Cardiac muscle cell (in vitro differentiated cells and primary cell): ENCODE measurements at regions not wholly inside any gene's neighbourhood (a gene's known extent, or its start where the extent isn't known, plus 50 kb on each side); places are given as distances from the start of the nearest gene placed in this dataset.

ENCODE experiments used
- DNase-seq, 2 donors: peaks; one replicate each; pipeline versions ENCODE4 v3.0.0 to v3.0.0-alpha.2; 2010 to 2017; ENCODE audit warnings: low read depth in 1 of 2, low spot score in 1 of 2
- H3K27ac ChIP-seq: fragments of 200-600 bp; sonication (generic); 2 replicates; pipeline ENCODE4 v1.5.1; 2016
- H3K27me3 ChIP-seq: fragments of 200-600 bp; sonication (generic); 2 replicates; pipeline ENCODE4 v1.6.0; 2016; ENCODE audit warnings: control low read depth
- H3K36me3 ChIP-seq: fragments of 200-600 bp; sonication (generic); 2 replicates; pipeline ENCODE4 v1.5.1; 2016; ENCODE audit warnings: control low read depth
- H3K4me1 ChIP-seq: fragments of 200-600 bp; sonication (generic); 2 replicates; pipeline ENCODE4 v1.8.1; 2017; ENCODE audit warnings: low read depth, mild to moderate bottlenecking, mixed run types
- H3K4me3 ChIP-seq: fragments of 200-600 bp; sonication (generic); 2 replicates; pipeline ENCODE4 v1.5.1; 2016; ENCODE audit warnings: mild to moderate bottlenecking
- H3K9me3 ChIP-seq: fragments of 200-600 bp; sonication (generic); 2 replicates; pipeline ENCODE4 v1.5.1; 2017; ENCODE audit warnings: low read depth, mild to moderate bottlenecking, control low read depth
- TF ChIP-seq, protein P1 (sequence below): IDR thresholded peaks from 2 replicates; pipeline ENCODE4 v1.5.1; 2012; ENCODE audit warnings: low read depth, mild to moderate bottlenecking, low read length

DNA sequence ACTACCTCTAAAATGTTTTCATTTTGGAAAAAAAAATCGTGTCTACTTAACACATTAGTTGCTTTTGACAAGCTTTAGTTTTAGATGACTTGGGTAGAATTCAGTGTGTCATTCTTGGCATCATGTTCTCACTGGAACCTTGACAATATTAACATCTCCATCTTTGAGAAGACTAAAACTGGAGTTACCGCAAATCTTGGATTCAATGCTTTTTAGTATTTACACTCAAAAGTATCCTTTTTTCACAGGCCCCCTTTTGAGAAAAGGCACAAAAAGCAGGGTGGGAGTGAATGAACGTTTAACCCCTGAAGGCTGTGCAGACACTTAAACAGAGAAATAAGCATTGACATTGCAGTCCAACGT is 549.1 kb downstream of the CSNK1G3 start:
- Histone ChIP-seq H3K36me3 (no peaks in the 10 kb centered on the region), H3K9me3 (no peaks in the 10 kb centered on the region), H3K27me3 (no peaks in the 10 kb centered on the region), H3K4me1 (peaks cover 18% of the 10 kb centered on the region), H3K4me3 (no peak overlapping the region), H3K27ac (no peak overlapping the region)
- DNase-seq, result no peak
- TF ChIP-seq, protein P1, sequence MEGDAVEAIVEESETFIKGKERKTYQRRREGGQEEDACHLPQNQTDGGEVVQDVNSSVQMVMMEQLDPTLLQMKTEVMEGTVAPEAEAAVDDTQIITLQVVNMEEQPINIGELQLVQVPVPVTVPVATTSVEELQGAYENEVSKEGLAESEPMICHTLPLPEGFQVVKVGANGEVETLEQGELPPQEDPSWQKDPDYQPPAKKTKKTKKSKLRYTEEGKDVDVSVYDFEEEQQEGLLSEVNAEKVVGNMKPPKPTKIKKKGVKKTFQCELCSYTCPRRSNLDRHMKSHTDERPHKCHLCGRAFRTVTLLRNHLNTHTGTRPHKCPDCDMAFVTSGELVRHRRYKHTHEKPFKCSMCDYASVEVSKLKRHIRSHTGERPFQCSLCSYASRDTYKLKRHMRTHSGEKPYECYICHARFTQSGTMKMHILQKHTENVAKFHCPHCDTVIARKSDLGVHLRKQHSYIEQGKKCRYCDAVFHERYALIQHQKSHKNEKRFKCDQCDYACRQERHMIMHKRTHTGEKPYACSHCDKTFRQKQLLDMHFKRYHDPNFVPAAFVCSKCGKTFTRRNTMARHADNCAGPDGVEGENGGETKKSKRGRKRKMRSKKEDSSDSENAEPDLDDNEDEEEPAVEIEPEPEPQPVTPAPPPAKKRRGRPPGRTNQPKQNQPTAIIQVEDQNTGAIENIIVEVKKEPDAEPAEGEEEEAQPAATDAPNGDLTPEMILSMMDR, result no peak

DNA sequence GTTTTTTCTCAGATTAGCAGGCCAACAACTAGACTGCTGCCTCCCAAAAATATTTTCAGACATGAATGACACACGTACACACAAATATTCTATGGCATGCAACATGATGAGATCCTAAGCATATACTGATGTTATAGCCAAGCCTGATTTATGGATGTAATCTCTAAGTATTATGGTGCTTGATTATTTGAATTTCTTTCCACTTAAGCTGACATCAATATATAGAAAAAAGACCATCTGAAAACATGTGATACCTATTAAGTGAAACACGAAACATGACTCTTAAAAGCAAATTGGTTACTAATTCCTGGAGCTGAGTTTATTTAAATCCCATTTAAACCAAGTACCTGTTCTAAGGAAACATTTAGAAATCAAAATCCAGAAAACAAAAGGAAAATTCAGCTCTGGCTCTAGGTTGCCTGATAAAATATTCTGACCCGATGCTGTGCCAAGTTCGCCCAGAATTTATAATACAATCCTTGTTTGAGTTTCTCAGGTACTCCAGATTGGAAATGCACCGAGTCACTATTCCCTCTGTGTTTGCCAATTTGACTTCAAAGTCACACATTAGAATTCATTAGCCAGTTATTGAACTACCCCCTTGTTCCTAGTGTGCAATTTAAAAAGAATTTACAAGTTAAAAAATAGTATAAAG is 548.6 kb downstream of the CSNK1G3 start:
- no peaks in the 10 kb centered on the region for H3K9me3 ChIP-seq
- peaks cover 18% of the 10 kb centered on the region for H3K4me1 ChIP-seq
- H3K4me3 ChIP-seq, result no peak overlapping the region
- no peak overlapping the region for H3K27ac ChIP-seq
- H3K27me3 ChIP-seq, result no peaks in the 10 kb centered on the region
- TF ChIP-seq, protein P1, result no peak
- no peaks in the 10 kb centered on the region for H3K36me3 ChIP-seq
- no peak for DNase-seq

DNA sequence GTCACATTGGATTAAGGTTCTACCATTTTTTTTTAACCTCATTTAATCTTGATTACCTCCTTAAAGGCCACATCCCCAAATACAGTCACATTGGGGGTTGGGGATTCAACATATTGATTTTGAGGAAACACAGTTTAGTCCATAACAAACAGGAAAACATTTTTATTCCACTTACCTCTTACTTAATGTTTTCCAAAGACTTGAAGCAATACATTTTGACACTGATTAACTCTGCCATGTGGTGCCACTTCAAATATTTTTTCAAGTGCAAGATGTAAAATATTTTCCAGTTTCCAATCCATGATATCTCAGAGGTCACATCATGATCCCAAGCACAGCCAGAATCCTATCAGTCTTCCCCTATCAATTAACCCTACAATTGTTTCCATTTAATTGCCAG is 548.0 kb downstream of the CSNK1G3 start:
- Histone ChIP-seq H3K4me3 (no peak overlapping the region), H3K4me1 (peaks cover 18% of the 10 kb centered on the region), H3K36me3 (no peaks in the 10 kb centered on the region), H3K27me3 (no peaks in the 10 kb centered on the region), H3K9me3 (no peaks in the 10 kb centered on the region), H3K27ac (no peak overlapping the region)
- DNase-seq, result no peak
- TF ChIP-seq, protein P1, result no peak

DNA sequence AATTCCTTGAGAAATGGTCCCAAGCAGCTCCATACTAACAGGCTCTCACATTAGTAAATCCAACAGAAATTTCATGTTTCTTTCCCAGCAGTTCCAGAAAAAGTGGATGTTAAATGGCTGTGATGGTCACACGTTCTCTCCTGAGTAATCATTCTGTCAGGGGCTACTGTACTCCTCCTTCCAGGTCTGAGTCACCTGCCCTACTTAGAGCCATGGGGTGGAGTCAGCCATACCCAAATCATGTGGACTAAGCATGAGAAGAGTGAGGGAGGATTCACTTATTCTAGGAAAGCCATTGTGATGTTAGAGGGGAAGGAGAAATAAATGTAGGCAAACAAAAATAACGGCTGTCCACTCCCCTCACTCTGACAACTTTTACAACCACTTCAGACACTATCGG is 547.2 kb downstream of the CSNK1G3 start:
- Histone ChIP-seq H3K27ac (no peak overlapping the region), H3K4me1 (peaks cover 18% of the 10 kb centered on the region), H3K36me3 (no peaks in the 10 kb centered on the region), H3K9me3 (no peaks in the 10 kb centered on the region), H3K27me3 (no peaks in the 10 kb centered on the region), H3K4me3 (no peak overlapping the region)
- TF ChIP-seq, protein P1, result no peak
- no peak for DNase-seq

DNA sequence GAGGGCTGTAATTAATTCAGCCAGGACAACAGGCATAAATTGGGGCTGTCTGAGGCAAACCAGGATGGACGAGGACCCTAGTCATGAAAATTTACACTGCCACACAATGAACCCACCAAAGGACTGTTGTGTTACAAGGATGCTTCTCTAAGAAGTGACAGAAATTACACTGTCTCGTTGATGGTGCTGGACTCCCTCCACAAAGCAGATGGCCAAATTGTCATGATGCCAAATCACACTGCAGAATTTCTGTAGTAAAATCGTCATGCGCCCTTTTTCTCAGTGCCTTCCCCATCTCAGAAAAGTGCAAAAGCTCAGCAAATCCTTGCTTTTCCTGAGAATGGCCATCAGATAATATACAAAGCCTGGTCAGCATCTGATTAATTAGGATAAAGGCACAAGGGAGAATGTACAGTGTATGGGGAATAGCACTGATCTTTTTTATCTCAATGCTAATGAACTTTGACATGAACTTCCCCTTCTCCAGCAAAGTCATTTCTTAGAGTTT is 545.8 kb downstream of the CSNK1G3 start:
- H3K36me3 ChIP-seq, result no peaks in the 10 kb centered on the region
- no peak overlapping the region for H3K27ac ChIP-seq
- no peak for DNase-seq
- H3K4me3 ChIP-seq, result no peak overlapping the region
- TF ChIP-seq, protein P1, result no peak
- H3K9me3 ChIP-seq, result no peaks in the 10 kb centered on the region
- no peaks in the 10 kb centered on the region for H3K27me3 ChIP-seq
- H3K4me1 ChIP-seq, result peaks cover 18% of the 10 kb centered on the region
